ENCODE measurements at regions not wholly inside any gene's neighbourhood (a gene's known extent, or its start where the extent isn't known, plus 50 kb on each side); places are given as distances from the start of the nearest gene placed in this dataset.

DNA sequence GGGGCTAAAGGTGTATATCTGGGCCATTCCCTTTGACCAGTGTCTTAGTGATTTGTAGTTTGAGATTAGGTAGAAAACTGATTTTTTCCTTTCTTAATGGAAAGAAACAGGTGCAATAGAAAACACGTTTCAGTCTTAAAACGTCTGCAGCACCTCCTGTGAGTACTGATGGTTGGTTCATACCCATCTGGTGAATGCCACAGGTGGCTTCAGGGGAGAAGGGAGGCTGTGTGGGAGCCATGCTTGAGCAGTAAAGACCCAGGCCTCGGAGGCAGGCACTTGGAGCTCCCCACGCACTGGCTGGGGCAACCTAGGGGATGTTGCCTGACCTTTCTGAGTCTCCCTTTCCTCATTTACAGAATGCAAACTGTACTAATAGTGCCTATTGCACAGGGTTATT, 171.5 kb upstream of the GRB10 start:
- POLR2A ChIA-PET, result no interaction called here
- no peaks in the 10 kb centered on the region for H3K9me2 ChIP-seq (ENCODE audit: insufficient read depth)
- no TSS peak for BruUV-seq (replicated peaks)
- intact Hi-C loops (cut with micrococcal nuclease), result no loop called here
- no peak overlapping the region for H3K27ac ChIP-seq (ENCODE audit: low read depth, low read length)
- no peak overlapping the region for H3K9ac ChIP-seq (ENCODE audit: low read length)
- H3K36me3 ChIP-seq (ENCODE audit: control insufficient read depth in 1 of 2, insufficient read depth in 2 of 2, low read length in 2 of 2), result no peaks in the 10 kb centered on the region
- H3K79me2 ChIP-seq (ENCODE audit: insufficient read depth, low read length), result no peaks in the 10 kb centered on the region
- TF ChIP-seq CEBPB (IDR thresholded peaks at IDR 0.05; ENCODE audit: low read depth), result no peak
- TF ChIP-seq SIN3A (IDR thresholded peaks at IDR 0.05; ENCODE audit: low read depth), result no peak
- TF ChIP-seq, protein P1, sequence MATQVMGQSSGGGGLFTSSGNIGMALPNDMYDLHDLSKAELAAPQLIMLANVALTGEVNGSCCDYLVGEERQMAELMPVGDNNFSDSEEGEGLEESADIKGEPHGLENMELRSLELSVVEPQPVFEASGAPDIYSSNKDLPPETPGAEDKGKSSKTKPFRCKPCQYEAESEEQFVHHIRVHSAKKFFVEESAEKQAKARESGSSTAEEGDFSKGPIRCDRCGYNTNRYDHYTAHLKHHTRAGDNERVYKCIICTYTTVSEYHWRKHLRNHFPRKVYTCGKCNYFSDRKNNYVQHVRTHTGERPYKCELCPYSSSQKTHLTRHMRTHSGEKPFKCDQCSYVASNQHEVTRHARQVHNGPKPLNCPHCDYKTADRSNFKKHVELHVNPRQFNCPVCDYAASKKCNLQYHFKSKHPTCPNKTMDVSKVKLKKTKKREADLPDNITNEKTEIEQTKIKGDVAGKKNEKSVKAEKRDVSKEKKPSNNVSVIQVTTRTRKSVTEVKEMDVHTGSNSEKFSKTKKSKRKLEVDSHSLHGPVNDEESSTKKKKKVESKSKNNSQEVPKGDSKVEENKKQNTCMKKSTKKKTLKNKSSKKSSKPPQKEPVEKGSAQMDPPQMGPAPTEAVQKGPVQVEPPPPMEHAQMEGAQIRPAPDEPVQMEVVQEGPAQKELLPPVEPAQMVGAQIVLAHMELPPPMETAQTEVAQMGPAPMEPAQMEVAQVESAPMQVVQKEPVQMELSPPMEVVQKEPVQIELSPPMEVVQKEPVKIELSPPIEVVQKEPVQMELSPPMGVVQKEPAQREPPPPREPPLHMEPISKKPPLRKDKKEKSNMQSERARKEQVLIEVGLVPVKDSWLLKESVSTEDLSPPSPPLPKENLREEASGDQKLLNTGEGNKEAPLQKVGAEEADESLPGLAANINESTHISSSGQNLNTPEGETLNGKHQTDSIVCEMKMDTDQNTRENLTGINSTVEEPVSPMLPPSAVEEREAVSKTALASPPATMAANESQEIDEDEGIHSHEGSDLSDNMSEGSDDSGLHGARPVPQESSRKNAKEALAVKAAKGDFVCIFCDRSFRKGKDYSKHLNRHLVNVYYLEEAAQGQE (IDR thresholded peaks at IDR 0.05; ENCODE audit: low read depth), result no peak
- TF ChIP-seq ZFX (IDR thresholded peaks at IDR 0.05), result no peak
- TF ChIP-seq JUND (IDR thresholded peaks at IDR 0.05), result no peak
- TF ChIP-seq, protein P2, sequence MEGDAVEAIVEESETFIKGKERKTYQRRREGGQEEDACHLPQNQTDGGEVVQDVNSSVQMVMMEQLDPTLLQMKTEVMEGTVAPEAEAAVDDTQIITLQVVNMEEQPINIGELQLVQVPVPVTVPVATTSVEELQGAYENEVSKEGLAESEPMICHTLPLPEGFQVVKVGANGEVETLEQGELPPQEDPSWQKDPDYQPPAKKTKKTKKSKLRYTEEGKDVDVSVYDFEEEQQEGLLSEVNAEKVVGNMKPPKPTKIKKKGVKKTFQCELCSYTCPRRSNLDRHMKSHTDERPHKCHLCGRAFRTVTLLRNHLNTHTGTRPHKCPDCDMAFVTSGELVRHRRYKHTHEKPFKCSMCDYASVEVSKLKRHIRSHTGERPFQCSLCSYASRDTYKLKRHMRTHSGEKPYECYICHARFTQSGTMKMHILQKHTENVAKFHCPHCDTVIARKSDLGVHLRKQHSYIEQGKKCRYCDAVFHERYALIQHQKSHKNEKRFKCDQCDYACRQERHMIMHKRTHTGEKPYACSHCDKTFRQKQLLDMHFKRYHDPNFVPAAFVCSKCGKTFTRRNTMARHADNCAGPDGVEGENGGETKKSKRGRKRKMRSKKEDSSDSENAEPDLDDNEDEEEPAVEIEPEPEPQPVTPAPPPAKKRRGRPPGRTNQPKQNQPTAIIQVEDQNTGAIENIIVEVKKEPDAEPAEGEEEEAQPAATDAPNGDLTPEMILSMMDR (IDR thresholded peaks at IDR 0.05 in 2 of 3, conservative IDR thresholded peaks at IDR 0.05 in 1 of 3; ENCODE audit: borderline replicate concordance in 1 of 3, insufficient read depth in 1 of 3, low read depth in 2 of 3, low read length in 2 of 3), result no peak
- no peak for TF ChIP-seq EGR1 (IDR thresholded peaks at IDR 0.05; ENCODE audit: low read depth)
- TF ChIP-seq, protein P3, sequence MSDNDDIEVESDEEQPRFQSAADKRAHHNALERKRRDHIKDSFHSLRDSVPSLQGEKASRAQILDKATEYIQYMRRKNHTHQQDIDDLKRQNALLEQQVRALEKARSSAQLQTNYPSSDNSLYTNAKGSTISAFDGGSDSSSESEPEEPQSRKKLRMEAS (IDR thresholded peaks at IDR 0.05), result no peak
- TF ChIP-seq FOSL1 (IDR thresholded peaks at IDR 0.05; ENCODE audit: low read depth), result no peak
- TF ChIP-seq, protein P4, sequence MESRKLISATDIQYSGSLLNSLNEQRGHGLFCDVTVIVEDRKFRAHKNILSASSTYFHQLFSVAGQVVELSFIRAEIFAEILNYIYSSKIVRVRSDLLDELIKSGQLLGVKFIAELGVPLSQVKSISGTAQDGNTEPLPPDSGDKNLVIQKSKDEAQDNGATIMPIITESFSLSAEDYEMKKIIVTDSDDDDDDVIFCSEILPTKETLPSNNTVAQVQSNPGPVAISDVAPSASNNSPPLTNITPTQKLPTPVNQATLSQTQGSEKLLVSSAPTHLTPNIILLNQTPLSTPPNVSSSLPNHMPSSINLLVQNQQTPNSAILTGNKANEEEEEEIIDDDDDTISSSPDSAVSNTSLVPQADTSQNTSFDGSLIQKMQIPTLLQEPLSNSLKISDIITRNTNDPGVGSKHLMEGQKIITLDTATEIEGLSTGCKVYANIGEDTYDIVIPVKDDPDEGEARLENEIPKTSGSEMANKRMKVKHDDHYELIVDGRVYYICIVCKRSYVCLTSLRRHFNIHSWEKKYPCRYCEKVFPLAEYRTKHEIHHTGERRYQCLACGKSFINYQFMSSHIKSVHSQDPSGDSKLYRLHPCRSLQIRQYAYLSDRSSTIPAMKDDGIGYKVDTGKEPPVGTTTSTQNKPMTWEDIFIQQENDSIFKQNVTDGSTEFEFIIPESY (IDR thresholded peaks at IDR 0.05; ENCODE audit: extremely low read depth, insufficient replicate concordance, low read length), result no peak
- no peak for TF ChIP-seq SP1 (IDR thresholded peaks at IDR 0.05; ENCODE audit: low read depth)
- no peak for TF ChIP-seq POLR2A (IDR thresholded peaks at IDR 0.05; ENCODE audit: borderline replicate concordance, extremely low read depth, insufficient read depth, insufficient read length)
- TF ChIP-seq SRF (IDR thresholded peaks at IDR 0.05; ENCODE audit: low read depth), result no peak
- TF ChIP-seq, protein P5, sequence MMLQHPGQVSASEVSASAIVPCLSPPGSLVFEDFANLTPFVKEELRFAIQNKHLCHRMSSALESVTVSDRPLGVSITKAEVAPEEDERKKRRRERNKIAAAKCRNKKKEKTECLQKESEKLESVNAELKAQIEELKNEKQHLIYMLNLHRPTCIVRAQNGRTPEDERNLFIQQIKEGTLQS (IDR thresholded peaks at IDR 0.05), result no peak
- no peak for TF ChIP-seq EZH2 (IDR thresholded peaks at IDR 0.05)
- no peak for TF ChIP-seq EZH2phosphoT487 (IDR thresholded peaks at IDR 0.05; ENCODE audit: borderline replicate concordance)
- no peak for TF ChIP-seq CBX3 (IDR thresholded peaks at IDR 0.05; ENCODE audit: low read depth)
- H3K4me3 ChIP-seq (replicated peaks in 1 of 2; ENCODE audit: low read depth in 1 of 2, low read length in 2 of 2), result no peak overlapping the region
- no peaks in the 10 kb centered on the region for H4K20me1 ChIP-seq (ENCODE audit: insufficient read depth)
- RAD21 ChIA-PET (ENCODE audit: low non-redundant PET in 1 of 2, low total read pairs in 2 of 2, uncharacterized antibody in 2 of 2, unreplicated experiment in 2 of 2), result no interaction called here
- ATAC-seq, result no peak
- H3K4me2 ChIP-seq (ENCODE audit: low read length), result no peak overlapping the region
- no peak overlapping the region for H2AFZ ChIP-seq (ENCODE audit: low read depth, low read length, poor library complexity, severe bottlenecking)
- H3K27me3 ChIP-seq (ENCODE audit: insufficient read depth, low read length), result no peaks in the 10 kb centered on the region
- CTCF ChIA-PET, result no interaction called here
- H3K4me1 ChIP-seq (ENCODE audit: control insufficient read depth in 1 of 2, insufficient read depth in 2 of 2, low read length in 2 of 2), result no peaks in the 10 kb centered on the region
- H3K9me3 ChIP-seq (ENCODE audit: control insufficient read depth in 1 of 2, insufficient read depth in 1 of 2, low read depth in 1 of 2, low read length in 2 of 2), result no peaks in the 10 kb centered on the region
- DNase-seq (ENCODE audit: low read depth, low spot score), result no peak
